NCI-H2081 treated with DMSO at 0.1 percent for 48 hours (cell line): ENCODE measurements at regions not wholly inside any gene's neighbourhood (a gene's known extent, or its start where the extent isn't known, plus 50 kb on each side); places are given as distances from the start of the nearest gene placed in this dataset.

Experiments used
- DNase-seq: peaks from one replicate; lab custom pipeline; 2025; lab: John Stamatoyannopoulos, UW

DNA sequence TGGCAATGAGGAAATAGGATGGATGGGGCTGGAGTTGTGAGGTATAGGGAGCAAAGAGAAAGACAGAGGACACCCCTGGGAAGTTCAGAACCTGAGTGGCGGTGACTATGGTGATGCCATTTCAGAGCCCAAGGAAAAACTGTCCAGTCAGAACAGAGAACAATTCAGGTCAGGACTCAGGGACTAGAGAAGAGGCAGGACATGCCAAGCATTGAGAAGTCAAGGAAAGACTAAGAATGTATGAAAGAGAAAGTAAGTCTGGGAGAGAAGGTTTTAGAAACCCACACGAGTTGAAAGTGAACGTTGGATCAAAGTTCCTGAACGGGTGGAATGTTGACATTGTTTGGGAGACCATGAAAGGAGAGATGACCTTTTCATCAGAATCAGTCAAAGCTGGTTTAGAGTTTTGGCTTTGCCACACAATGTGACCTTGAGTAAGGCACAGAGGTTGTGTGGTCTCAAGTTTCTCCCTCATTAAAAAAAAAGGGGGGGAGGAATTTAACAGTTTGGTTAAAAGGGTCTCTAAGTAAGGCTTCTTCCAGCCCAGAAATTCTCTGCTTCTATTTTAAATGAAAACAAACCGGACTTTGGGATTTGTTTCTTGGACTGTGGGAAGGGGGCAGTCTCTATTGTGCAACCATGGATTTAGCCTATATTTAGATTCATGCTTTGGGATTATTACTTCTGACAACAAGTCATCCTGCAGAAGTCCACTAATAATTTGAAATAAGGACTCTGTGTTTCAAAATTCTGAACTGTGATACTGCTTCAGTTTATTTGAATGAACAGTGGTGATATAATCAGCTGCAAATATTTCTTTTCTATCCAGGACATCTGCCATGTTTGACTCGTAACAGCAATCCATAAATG, 315.9 kb upstream of the TBL1XR1 start:
- DNase-seq: no peak

DNA sequence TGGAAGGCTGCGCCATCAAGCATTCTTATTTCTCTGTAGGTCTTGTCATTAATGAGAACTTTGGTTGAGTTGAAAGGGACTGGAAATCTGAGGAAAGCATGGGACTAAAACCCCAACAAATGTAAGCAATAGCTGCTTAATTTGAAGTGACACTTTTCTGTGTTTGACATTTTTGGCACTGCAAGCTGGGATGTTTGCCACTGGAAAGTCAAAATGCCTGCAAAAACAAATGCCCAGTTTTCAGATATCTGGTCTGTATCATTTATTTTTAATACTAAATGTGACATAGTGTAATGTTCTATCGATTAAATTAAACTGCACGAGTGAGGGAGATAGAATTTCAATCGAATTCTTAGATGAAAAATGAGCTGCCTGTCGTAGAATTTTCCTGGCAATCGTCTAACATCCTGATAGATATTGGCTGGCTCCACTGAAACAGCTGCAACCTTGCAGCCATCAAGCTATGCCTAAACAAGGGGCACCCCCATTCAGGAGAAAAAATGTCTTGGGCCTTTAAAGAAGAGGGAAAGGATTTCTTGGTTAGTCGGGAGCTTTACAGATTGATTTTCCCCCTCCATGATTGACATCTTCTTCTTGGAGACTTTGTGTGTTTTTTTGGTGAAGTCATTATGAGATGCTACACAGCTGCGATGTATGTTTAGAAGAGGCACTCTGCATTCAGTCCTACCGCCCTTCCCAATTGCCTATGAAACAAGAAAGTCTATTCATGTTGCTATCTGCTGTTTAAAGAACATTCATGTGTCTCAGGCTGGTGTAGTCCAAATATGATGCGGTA, 316.7 kb upstream of the TBL1XR1 start:
- DNase-seq: no peak

DNA sequence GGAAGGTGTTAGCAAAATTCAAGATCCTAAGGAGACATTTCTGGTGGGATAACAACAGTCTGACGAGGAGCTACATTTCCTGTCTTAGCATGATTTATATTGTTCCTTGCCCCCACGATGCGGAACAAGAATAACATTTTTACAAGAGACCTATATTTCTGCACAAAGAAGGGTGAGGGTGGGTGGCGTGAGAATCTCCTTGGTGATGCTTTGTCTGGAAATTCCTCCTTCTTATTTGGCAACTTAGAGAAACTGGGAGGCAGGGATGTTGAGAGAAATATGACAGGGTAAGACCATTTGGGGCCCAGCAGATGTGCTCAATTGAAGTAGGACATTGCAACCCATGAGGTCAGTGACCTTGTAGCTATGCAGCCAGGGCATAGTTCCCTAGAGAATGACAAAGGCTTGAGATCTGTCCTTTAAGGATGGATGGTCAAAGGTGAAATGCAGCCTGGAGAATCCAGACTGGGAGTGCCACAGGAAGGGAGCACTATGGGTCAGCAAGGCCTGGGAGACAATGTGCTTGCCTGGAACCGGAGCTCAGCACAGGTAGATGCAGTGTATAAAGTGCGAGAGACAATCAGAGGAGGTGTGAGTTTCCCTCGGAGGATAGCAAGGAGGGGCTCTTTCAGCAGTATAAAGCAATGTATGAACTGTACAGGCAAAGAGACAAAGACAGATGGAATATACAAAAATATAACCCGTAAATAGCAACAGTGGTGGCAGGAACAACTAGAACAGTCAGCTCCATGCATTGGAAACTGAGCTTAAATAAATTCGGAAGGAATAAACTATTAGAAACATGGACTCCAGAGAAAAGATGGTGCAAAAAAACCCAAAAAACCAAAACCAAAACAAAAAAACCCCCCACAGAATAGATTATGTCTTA, 317.6 kb upstream of the TBL1XR1 start:
- DNase-seq: no peak

DNA sequence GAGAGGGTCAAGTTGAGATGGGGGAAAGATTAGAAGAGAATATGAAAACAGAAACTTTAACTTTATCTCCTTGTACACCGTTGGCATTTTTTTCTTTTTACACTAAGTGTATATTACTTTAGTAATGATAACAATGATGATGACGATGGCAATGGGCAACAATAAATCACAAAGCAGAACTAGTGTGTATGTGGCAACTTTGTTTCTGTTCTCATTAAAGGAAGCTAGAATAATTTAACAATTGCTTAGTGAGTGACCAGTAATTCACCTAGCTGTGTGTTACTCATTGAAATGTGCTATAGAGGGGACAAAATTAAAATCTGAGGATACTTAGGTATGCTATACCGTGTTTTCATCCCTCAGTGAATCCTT, 318.5 kb upstream of the TBL1XR1 start:
- no peak for DNase-seq

DNA sequence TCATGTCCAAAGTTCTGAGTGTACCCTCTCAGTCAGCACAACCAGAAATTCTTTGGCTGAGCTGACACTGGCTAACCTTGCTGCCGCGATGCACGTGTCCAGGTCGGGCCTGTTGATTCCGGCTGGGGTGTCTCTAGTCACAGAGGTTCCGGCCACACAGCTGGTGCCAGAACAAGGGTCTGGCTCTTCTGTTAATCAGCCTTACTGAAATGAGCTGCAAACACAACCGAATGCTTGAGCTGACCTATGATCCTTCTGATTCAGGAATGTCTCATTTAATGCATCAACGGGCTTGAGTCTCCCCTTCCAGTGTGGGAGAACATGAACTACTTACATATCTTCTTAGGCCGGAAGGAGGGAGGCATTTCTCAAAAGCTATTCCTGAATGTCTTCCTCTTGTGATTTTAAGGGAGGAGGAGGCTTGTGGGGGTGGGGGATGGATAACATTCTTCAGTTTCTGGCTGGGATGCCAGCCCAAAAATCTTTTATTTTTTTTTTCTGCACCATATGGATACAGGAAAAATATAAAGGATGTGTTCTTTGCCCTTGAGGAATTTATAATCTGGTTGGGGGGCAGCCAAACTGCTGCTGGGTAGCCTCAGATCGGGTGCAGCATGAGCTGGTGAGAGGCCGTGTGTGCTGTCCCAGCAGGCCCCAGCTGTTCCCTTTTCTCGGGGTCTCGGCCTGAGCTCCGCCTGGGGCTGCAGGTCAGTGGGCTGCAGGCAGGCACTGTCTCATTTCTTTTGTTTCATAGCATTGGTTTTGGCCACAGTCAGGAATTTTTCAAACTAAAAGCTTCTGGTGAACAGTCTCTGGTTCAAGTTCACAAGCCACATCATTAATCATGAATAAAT, 319.1 kb upstream of the TBL1XR1 start:
- no peak for DNase-seq

DNA sequence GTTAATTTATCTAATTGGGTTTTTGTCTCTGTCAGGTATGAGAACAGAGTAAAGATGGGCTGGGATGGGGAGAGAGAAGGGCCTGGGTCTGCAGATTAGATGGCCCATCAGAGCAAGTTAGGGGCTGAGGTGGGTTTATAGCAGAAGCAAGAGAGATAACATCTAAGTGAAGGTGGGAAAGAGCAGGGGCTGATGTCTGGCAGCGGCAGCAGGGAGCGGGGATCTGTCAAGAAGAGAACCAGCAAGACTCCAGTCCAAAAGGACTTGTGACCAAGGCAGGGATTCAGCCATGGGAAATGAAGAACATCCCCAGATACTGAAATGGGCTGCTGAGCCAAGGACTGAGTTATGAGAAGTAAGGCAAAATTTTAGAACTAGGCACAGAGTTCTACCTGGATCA, 320.6 kb upstream of the TBL1XR1 start:
- DNase-seq: no peak

DNA sequence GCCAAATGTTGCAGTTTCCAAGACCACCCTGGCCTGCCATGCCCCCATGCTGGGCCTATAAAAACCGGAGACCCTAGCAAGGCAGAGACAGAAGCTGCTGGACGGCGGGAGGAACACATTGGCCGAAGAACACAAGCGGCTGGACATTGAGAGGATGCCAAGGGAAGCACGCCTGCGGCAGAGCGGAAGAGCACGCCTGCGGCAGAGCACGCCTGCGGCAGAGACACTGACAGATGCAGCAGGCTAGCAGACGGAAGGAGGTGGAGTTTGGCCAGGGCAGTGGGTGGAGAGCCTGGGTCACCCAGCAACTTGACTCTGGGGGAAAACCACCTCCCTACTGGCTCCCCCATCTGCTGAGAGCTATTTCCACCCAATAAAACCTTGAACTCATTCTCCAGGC, 322.3 kb upstream of the TBL1XR1 start:
- DNase-seq: no peak

DNA sequence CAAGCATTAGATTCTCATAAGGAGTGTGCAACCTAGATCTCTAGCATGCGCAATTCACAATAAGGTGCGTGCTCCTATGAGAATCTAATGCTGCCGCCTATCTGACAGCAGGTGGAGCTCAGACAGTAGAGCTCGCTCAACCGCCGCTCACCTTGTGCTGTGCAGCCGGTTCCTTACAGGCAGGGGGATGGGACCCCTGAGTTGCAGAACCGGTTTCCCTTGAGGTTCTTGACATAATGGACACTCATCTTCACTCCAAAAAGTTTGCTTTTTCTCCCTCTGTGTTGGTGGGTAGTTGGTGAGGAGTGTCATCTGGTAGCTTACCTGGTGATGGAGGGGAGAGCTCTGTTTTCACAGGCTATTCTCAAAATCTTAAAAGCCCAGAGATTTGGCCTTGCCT, 324.0 kb upstream of the TBL1XR1 start:
- DNase-seq: no peak

DNA sequence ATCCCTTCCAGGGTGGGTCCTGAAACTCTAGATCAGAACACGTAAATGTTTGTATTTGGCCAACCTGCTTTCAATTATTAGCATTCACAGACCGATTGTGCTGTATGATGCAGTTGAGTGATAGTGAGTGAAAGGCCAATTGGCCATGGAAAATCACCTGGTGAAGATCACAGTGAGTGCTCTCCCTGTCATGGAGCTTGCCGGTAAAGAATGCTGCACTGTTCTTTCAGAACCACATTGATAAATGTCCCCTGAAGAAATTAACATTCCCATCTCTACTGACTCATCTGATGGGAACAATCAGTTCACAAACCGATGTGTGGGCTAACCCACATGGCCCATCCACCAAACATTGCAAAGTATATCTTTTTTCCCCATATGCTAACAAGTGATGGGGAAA, 324.8 kb upstream of the TBL1XR1 start:
- DNase-seq: no peak

DNA sequence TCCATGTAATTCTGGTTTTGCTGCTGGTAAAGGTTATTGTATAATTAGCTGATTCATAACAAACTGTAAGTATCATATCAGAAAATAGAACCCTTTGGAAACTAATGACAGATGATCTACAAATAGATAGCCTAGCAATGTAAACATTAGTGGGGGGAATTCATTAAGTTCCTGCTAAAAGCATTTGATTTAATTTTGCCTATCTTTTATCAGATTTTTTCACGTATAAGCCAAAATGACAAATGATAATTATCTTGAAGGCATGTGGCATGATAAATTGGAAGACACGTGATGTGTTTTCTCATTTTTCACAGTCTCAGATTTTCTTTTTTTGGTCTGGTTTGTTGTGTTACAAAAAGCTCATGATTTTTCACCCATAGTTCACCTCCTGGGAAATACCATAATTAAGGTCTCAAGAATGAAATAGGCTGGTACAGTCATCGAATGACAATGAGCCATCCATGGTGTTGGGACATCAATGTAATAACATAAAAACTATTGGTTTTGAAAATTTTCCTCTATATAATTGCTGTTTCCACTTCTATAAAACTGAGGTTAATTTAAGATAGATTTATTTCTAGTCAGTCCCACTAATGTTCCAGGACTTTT, 325.9 kb upstream of the TBL1XR1 start:
- DNase-seq: no peak

DNA sequence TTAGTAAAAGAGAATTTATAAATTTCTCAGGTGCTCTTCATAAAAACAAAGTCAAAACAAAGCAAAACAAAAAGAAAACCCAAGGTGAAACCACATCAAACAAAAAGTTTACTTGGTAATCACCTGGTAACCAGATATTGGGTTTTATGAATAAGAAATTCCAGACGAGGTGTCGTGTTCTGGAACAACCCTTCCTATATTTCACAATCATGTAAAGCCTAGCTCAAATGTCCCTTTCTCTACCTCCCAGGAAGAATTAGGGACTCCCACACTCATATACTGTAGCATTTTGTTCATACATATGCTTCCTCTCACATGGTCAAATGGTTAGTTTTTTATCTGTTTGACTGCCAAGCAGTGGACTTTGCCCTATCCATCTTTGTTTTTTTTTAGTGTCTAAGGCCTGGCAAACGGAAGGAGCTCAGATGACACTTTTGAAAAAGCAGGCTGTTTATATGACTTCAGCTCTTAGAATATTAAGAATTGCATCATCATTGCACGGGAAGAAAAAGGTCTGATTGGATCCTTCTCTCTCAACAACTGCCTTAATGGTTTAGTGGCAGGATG, 326.7 kb upstream of the TBL1XR1 start:
- no peak for DNase-seq

DNA sequence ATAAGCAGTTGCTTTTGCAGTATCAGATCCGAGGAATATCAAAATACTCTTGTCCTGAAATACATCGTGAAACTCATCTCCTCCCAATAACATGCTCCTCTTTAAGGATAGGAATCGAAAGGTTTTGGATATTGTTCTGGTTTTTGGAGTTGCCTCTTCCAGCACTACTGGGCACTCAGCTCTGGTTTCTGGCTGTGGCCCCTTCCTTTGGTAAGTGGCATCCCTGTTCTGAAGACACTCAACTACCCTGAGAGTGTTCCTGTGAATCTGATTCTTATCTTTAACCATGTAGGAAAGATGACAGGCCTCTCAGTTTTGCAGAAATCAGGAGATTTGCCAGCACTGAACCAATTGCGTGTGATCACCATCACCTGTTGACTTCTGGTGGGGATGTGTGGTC, 327.5 kb upstream of the TBL1XR1 start:
- no peak for DNase-seq

DNA sequence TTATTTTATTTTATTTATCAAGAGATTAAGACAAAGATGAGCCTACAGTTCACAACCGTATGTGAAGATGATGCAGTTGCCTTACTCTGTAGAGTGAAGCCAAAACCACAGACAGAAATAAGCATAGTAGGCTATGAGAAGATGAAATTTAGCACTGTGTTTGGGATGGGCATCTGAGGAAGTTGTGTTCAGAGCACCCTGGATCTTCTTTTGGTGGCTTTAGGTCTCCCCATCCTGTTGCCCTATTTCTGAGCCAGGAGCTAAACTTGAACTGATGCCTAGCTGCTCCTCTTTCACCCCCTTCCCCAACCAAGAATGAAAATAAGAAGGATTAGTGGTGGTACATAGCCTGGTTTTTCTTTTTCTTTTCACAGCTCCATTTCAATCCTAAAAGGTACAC, 328.1 kb upstream of the TBL1XR1 start:
- no peak for DNase-seq

DNA sequence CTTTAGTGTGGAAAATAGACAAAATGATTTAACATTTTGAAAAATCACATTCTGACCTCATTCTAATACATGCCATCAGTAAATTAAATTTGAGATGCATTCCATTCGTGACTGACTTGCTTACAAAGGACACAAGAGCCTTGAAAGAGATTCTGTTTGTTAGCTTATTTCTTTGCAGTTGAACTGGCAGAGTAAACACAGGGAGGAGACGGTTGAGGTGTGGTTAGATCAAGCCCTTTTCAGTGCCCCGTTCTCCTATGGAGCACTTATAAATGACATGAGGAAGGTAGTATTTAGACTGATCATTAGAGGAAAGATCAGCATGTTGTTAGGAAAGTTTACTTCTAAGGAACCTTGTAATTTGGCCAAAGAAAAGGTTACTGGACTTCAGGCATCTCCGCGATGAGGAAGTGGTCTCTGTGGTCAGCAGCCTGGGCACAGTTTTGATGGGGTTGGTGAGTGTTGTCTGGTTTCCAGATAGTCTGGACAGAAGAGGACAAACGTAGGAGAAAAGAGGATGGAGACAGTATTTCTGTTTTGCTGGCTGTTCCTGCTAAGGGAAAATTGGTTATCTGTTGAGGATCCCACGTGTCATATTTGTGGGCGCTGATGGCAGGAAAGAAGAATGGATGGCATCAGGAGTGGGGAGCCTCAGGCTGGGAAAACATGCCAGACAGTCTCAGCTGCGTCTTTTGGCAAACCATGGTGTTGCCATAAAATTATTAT, 328.9 kb upstream of the TBL1XR1 start:
- DNase-seq: no peak

DNA sequence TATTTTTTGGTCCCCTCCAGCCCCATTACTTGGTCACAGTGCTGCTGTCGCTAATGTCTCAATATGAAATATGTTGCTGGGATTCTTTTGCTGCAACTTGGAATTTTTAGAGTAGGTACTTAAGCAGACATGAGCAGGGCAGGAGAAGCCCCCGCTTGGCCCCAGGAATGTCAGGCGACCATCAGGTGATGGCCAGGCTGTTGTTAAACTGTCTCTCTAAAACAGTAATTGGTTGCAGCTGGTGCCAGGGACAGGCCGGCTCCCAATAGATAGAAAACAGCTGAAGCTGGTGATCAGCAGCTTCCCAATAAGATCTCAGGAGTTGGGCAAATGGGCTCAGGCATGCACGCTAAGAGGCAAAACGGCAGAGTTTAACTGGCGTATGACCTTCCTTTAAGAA, 329.9 kb upstream of the TBL1XR1 start:
- no peak for DNase-seq

DNA sequence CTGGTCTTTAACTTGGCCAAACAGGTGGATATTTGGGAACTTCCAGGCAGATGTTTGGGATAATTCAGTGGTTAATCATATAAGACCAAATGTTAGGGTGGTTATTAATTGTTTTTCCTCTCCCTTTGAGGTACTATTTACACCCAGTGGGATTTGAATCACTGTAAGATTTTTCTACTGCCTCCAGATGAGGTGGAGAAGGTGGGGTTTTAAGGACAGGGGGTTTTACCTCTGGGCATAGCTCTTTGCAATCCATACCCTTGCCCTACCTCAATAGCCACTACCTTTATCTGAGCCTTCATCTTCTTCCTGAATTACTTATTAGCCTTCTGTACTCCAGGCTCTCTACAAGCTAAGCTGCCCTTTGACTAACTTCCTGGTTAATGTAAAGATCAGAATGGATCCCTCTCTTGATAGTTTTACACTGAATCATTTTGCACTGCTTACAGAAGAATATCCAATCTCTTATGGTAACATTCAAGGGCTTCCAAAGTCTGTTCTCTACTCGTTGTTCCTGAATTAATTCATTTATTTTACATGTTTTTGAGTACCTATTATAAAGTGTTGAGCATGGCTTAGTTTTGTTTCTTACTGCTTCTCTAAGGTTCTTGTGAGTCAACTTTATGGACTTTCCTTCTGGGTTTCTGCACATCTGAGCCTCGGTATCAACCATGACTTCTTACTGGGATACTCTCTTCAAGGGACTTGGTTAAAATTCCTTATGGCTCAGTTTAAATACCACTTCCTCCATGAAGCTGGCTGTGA, 331.2 kb upstream of the TBL1XR1 start:
- no peak for DNase-seq

DNA sequence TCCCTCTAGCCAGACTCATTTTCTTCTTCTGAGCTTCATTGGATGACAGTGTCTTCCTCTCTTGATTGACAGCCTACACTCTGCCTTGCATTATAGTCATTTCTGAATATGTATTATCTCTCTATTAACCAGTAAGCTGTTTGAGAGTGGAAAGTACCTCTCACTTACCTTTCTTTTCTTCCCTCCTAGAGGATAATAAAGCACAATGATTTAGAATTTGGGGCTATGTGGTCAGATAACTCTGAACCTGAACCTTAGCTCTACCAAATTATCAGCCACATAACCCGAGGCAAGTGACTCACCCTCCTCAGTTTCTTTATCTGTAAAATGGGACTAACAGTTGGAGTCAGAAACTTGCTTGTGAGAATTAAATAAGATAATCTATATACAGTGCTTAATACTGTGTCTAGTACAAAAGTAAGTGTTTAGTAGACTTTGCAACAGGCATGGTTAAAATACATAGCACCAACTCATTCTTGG, 331.8 kb upstream of the TBL1XR1 start:
- DNase-seq: no peak

DNA sequence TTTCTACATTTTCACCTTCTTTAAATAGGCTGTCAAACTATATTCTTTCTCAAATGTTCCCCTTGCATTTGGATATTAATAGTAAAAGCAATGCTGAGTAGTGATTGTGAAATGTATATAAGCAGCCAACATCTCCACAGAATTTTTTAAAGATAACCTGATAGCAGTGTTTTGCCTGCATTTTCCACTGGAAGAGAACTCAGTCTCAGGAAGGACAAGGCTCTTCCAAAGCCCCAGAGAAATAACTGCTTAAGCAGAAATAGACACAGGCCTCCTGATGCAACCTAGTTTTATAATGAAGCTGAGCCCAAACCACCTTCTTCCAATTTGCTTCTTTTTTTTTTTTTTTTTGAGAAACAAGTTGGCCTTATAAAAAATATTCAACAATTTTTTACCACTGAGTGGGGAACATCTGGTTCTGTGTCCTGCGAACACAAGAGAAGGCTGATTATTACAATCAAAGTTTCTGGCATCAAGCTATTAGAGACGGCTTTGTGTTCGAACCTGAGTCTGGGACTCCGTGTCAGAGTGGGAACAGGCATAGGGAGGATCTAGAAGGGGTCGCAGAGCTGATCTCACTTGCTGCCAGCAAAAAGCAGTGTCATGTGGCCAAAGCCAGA, 332.5 kb upstream of the TBL1XR1 start:
- no peak for DNase-seq

DNA sequence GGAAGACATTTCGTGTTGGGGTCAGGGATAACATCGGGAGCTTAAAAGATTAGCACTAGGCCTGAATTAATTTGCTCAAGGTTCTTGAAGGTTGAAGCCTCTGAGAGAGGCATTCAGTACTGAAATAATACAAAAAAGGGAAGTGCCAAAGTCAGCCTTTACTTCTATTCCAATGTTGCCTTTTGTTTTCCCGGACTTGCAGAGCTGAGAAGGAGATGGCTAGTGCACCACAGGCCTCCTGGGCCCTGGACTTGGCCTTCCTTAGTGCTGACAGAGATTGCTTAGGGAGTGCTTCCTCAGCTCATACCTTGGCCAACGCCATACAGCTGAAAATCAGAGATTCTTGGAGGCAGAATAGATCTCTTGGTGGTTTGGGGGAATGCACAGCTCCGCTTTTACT, 333.6 kb upstream of the TBL1XR1 start:
- no peak for DNase-seq
